ENCODE measurements at regions not wholly inside any gene's neighbourhood (a gene's known extent, or its start where the extent isn't known, plus 50 kb on each side); places are given as distances from the start of the nearest gene placed in this dataset.
A peak's percentile ranks its signal among the peaks of the same experiment; 100 is the strongest.

DNA sequence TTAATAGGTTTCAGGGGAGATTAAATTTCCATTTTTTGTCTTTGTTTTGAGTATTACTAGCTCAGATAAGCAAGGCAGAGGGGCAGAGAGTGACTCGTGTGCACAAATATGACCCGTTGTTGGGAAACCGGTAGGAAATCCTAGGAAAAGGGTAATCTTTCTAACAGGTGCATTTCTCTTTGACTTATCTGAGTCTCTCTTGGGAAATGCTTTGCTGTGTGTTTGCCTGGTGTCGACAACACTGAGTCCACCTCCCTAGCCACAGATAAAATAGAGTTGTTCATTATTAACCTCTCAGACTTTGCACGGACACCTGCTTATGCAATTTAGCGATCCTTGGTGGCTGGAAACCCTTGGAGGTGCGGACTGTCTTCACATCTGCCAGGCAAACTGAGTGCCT is 164.2 kb downstream of the FGF1 start (continued):
- TF ChIP-seq SNRNP70 (IDR thresholded peaks at IDR 0.05; ENCODE audit: low read depth, low read length) (no peak), ZEB1 (IDR thresholded peaks at IDR 0.05; ENCODE audit: insufficient replicate concordance, low read depth) (peak; percentile 28), KMT2A (CRISPR knock-in tag; IDR thresholded peaks at IDR 0.05) (no peak), CBFB (CRISPR knock-in tag; IDR thresholded peaks at IDR 0.05) (no peak), HNRNPLL (IDR thresholded peaks at IDR 0.05; ENCODE audit: low read depth, low read length, poor library complexity, severe bottlenecking) (no peak), ZMYM3 (CRISPR knock-in tag; IDR thresholded peaks at IDR 0.05) (peak; percentile 56; the same call in 1 of the 2 replicates), ZKSCAN8 (CRISPR knock-in tag; IDR thresholded peaks at IDR 0.05; ENCODE audit: borderline replicate concordance) (no peak; the same call in 1 of the 2 replicates), DMAP1 (CRISPR knock-in tag; IDR thresholded peaks at IDR 0.05) (no peak; the same call in 1 of the 2 replicates), SRSF1 (optimal IDR thresholded peaks at IDR 0.05; ENCODE audit: low read depth, low read length) (no peak), KAT2B (IDR thresholded peaks at IDR 0.05; ENCODE audit: borderline replicate concordance, low read depth, low read length) (no peak), ZNF619 (CRISPR knock-in tag; IDR thresholded peaks at IDR 0.05) (no peak), ZNF530 (CRISPR knock-in tag; IDR thresholded peaks at IDR 0.05; ENCODE audit: low read depth) (no peak), SUZ12 (IDR thresholded peaks at IDR 0.05; ENCODE audit: low read depth, low read length) (no peak), ZNF282 (IDR thresholded peaks at IDR 0.05; ENCODE audit: partially characterized antibody) (no peak), CHD4 (IDR thresholded peaks at IDR 0.05; ENCODE audit: borderline replicate concordance, low read length) (no peak), ZNF660 (CRISPR knock-in tag; IDR thresholded peaks at IDR 0.05; ENCODE audit: borderline replicate concordance, low read depth) (no peak), NR2C2 (CRISPR knock-in tag; IDR thresholded peaks at IDR 0.05; ENCODE audit: borderline replicate concordance) (peak; percentile 40), FLYWCH1 (CRISPR knock-in tag; IDR thresholded peaks at IDR 0.05) (no peak), NFIB (CRISPR knock-in tag; IDR thresholded peaks at IDR 0.05; ENCODE audit: borderline replicate concordance) (no peak), ZFAT (CRISPR knock-in tag; conservative IDR thresholded peaks at IDR 0.05) (no peak), HNRNPL (IDR thresholded peaks at IDR 0.05; ENCODE audit: low read depth, low read length) (no peak)
- TF ChIP-seq, protein P1, sequence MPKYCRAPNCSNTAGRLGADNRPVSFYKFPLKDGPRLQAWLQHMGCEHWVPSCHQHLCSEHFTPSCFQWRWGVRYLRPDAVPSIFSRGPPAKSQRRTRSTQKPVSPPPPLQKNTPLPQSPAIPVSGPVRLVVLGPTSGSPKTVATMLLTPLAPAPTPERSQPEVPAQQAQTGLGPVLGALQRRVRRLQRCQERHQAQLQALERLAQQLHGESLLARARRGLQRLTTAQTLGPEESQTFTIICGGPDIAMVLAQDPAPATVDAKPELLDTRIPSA (CRISPR knock-in tag; IDR thresholded peaks at IDR 0.05; ENCODE audit: borderline replicate concordance) = no peak
- TF ChIP-seq, protein P2, sequence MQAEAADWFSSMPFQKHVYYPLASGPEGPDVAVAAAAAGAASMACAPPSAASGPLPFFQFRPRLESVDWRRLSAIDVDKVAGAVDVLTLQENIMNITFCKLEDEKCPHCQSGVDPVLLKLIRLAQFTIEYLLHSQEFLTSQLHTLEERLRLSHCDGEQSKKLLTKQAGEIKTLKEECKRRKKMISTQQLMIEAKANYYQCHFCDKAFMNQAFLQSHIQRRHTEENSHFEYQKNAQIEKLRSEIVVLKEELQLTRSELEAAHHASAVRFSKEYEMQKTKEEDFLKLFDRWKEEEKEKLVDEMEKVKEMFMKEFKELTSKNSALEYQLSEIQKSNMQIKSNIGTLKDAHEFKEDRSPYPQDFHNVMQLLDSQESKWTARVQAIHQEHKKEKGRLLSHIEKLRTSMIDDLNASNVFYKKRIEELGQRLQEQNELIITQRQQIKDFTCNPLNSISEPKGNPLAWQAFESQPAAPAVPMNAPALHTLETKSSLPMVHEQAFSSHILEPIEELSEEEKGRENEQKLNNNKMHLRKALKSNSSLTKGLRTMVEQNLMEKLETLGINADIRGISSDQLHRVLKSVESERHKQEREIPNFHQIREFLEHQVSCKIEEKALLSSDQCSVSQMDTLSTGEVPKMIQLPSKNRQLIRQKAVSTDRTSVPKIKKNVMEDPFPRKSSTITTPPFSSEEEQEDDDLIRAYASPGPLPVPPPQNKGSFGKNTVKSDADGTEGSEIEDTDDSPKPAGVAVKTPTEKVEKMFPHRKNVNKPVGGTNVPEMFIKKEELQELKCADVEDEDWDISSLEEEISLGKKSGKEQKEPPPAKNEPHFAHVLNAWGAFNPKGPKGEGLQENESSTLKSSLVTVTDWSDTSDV (CRISPR knock-in tag; IDR thresholded peaks at IDR 0.05) = no peak
- TF ChIP-seq, protein P3, sequence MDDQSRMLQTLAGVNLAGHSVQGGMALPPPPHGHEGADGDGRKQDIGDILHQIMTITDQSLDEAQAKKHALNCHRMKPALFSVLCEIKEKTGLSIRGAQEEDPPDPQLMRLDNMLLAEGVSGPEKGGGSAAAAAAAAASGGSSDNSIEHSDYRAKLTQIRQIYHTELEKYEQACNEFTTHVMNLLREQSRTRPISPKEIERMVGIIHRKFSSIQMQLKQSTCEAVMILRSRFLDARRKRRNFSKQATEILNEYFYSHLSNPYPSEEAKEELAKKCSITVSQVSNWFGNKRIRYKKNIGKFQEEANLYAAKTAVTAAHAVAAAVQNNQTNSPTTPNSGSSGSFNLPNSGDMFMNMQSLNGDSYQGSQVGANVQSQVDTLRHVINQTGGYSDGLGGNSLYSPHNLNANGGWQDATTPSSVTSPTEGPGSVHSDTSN (CRISPR knock-in tag; IDR thresholded peaks at IDR 0.05; ENCODE audit: borderline replicate concordance) = no peak
- TF ChIP-seq, protein P4, sequence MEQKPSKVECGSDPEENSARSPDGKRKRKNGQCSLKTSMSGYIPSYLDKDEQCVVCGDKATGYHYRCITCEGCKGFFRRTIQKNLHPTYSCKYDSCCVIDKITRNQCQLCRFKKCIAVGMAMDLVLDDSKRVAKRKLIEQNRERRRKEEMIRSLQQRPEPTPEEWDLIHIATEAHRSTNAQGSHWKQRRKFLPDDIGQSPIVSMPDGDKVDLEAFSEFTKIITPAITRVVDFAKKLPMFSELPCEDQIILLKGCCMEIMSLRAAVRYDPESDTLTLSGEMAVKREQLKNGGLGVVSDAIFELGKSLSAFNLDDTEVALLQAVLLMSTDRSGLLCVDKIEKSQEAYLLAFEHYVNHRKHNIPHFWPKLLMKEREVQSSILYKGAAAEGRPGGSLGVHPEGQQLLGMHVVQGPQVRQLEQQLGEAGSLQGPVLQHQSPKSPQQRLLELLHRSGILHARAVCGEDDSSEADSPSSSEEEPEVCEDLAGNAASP (CRISPR knock-in tag; IDR thresholded peaks at IDR 0.05; ENCODE audit: borderline replicate concordance) = 0 out of 2 replicates have a peak, but pooled peaks have one; percentile 10
- TF ChIP-seq, protein P5, sequence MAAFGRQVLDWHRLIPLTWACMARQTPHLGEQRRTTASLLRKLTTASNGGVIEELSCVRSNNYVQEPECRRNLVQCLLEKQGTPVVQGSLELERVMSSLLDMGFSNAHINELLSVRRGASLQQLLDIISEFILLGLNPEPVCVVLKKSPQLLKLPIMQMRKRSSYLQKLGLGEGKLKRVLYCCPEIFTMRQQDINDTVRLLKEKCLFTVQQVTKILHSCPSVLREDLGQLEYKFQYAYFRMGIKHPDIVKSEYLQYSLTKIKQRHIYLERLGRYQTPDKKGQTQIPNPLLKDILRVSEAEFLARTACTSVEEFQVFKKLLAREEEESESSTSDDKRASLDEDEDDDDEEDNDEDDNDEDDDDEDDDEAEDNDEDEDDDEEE (CRISPR knock-in tag; IDR thresholded peaks at IDR 0.05) = no peak
